Neuron (in vitro differentiated cells): ENCODE measurements at regions not wholly inside any gene's neighbourhood (a gene's known extent, or its start where the extent isn't known, plus 50 kb on each side); places are given as distances from the start of the nearest gene placed in this dataset.
A peak's percentile ranks its signal among the peaks of the same experiment; 100 is the strongest.
"Not testable (repeated sequence)": the region's sequence is repeated elsewhere in the genome, so short reads cannot be mapped to it uniquely, and the experiment has no call there.

ENCODE experiments used
- H2AFZ ChIP-seq: one replicate; pipeline ENCODE4 v1.6.1; 2013; ENCODE audit warnings: low read depth, mild to moderate bottlenecking, inconsistent platforms, low read length, moderate library complexity
- H3K27me3 ChIP-seq: one replicate; pipeline ENCODE4 v1.6.1; 2013; ENCODE audit warnings: low read length; ENCODE audit not compliant: insufficient read depth
- H3K36me3 ChIP-seq: one replicate; pipeline ENCODE4 v1.6.1; 2013; ENCODE audit warnings: low read length; ENCODE audit not compliant: insufficient read depth
- H3K4me1 ChIP-seq: one replicate; pipeline ENCODE4 v1.6.1; 2013; ENCODE audit warnings: low read length; ENCODE audit not compliant: insufficient read depth
- H3K4me3 ChIP-seq: 2 replicates; pipeline ENCODE4 v1.5.1; 2013; ENCODE audit warnings: mild to moderate bottlenecking, low read length, moderate library complexity
- H3K9me3 ChIP-seq: one replicate; pipeline ENCODE4 v1.6.1; 2013; ENCODE audit warnings: low read length

DNA sequence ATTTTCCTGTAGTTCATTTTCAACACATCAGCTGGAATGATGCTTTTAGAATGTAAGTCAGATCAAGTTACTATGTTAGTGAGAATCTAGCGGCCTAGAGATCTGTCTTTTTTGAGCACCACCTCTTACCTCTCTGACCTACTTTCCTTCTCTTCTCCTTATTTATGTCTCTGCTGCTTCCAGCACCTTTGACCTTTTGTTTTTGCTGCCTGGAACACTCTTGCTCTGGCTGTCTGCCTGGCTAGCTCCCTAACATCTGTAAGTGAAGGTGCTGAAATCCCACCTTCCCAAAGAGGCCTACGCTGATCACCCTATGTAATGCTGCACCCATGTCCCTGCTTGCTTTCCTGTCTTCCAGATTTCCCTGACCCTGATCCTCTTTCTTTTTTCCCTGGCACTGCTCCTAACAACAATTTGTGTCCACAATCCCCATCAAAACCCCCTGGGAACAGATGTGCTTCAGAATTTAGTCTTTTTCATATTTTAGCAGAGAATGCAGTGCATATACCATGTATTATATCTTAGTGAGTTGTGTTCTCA, 87.8 kb downstream of the RFPL4B start:
- H3K9me3 ChIP-seq = no peaks in the 10 kb centered on the region
- no peaks in the 10 kb centered on the region for H3K27me3 ChIP-seq
- peaks cover 31% of the 10 kb centered on the region for H3K4me1 ChIP-seq
- H3K36me3 ChIP-seq = no peaks in the 10 kb centered on the region
- H3K4me3 ChIP-seq = no peak overlapping the region
- no peak overlapping the region for H2AFZ ChIP-seq

DNA sequence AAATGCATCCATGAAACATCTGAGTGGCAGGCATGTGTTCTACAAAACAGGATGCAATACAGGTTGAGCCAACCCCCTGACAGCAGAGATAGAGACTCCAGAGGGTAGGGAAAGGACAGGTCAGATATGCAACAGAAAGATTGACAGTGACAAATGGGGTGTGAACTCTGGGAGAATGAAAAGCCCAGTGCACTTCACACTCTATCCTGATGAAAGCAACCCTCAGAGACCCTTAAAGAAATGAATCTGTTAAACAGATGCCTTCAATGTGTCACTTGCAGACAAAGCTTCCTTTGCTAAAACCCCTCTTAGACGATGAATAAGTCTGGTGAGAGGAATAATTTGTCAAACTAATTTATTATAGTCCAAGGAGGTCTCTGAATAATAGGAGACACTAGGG, 89.9 kb downstream of the RFPL4B start:
- no peaks in the 10 kb centered on the region for H3K36me3 ChIP-seq
- peak overlapping the region; percentile 59 for H2AFZ ChIP-seq
- H3K9me3 ChIP-seq = no peaks in the 10 kb centered on the region
- H3K4me1 ChIP-seq = peaks cover 31% of the 10 kb centered on the region
- H3K27me3 ChIP-seq = no peaks in the 10 kb centered on the region
- H3K4me3 ChIP-seq = no peak overlapping the region

DNA sequence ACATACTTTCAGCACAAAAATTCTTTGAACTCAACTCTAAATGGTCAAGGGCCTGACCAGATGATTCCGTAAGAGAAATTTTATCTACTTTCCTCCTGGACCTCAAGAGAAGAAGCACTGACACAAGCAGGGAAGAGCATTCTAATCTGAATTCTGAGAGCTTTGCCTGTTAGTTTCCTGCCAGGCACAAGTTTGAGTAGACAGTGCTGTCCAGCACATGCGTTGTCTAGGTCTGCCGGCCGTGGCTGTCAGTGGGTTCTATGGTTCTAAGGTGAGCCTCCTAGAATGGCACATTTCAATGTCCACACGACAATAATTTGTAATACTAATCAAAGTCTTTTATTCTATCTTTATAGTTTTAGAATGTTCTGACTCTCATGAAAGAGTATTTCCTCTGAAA, 91.9 kb downstream of the RFPL4B start:
- Histone ChIP-seq H2AFZ (no peak overlapping the region), H3K4me3 (no peak overlapping the region), H3K36me3 (no peaks in the 10 kb centered on the region), H3K4me1 (peaks cover 41% of the 10 kb centered on the region), H3K27me3 (no peaks in the 10 kb centered on the region), H3K9me3 (no peaks in the 10 kb centered on the region)

DNA sequence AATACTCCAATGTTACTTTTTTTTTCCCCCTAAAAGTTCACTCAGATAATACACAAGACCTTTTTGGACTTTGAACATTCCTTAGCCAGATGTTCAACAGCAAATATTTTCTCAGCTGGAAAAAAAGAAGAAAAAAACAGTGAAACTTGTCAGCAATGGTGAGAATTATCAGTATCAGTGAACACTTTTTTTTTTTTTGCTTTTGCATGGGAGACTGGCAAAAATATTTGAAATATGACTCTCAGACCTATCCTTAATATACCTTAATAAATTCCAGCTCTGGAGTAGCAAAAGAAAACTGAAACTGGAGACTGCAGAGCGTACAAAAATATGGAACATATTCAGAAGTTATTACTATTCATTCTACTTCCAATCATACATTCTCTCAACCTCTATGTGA, 92.3 kb downstream of the RFPL4B start:
- Histone ChIP-seq H3K4me1 (peaks cover 41% of the 10 kb centered on the region), H3K4me3 (no peak overlapping the region), H3K27me3 (no peaks in the 10 kb centered on the region)

DNA sequence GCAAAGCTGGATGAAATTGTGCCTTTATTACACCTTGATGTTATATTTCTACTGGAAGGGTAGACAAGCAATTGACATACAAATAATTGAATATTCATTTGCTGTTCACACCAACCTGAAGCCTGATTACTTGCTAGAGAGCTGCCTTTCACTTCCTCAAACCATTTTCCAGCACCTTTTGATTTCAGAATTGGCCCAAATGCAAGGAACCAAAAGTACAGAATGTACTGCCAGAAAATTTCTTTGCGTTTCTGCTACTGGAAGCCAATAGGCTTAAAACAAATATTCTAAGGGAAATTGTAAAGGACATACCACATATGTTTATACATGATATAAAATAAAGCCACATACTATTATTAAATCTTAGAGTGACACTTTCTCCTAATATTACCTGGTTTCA, 94.5 kb downstream of the RFPL4B start:
- Histone ChIP-seq H3K4me1 (peaks cover 34% of the 10 kb centered on the region), H3K4me3 (no peak overlapping the region), H3K9me3 (no peaks in the 10 kb centered on the region), H3K36me3 (no peaks in the 10 kb centered on the region), H3K27me3 (no peaks in the 10 kb centered on the region), H2AFZ (no peak overlapping the region)

More for the DNA sequence above, 92.3 kb downstream of the RFPL4B start:
- H2AFZ ChIP-seq = no peak overlapping the region
- no peaks in the 10 kb centered on the region for H3K9me3 ChIP-seq
- H3K36me3 ChIP-seq = no peaks in the 10 kb centered on the region

DNA sequence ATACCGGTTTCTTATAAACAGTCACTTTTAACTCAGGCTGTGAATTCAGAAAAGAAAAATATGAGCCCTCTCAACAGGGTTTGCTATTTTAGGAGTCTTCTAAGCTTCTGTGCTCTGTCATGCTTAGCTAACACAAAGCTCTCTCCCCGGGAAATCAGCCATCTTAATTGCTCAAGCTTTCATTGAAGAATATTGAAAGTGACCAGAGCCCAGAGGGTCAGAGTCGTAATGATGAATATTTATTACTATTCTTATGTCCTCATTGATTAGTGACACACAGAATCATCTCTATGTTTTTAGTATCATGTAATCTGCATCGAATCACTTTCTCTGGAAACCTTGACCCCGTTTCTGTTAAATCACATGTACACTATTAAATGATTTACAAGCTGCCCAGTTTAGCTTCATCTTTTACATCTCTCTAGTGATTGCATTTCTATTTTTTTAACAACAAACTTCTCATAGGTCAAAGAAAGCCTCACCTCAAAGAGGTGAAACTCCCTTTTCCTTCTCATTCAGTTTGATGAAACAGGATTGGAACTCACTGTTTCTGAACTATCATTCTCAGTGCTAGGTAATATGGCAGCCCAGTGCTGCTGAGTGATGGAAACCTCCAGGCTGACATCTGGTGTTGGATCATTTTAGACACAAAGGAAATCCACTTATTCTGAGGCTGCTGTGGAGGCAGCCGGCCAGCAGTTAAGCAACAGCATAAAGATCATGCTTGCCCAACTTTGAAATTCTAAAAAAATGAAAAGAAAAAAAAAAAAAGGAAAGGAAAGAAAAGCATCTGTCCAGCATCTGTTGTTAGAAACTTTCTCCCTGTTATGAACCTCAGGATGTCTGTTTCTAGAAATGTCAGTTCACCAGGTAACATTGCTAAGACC, 96.3 kb downstream of the RFPL4B start:
- no peak overlapping the region for H3K4me3 ChIP-seq
- H3K36me3 ChIP-seq = no peaks in the 10 kb centered on the region

DNA sequence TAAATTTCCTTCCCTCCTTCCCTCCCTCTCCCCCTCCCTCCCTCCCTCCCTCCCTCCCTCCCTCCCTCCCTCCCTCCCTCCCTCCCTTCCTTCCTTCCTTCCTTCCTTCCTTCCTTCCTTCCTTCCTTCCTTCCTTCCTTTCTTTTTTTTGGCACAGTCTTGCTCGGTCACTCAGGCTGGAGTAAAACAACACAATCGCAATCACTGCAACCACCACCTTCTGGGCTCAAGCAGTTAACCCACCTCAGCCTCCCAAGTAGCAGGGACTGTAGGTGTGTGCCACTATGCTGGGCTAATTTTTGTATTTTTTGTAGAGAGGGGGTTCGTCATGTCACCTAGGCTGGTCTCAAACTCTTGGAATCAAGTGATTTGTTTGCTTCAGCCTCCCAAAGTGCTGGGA, 101.7 kb downstream of the RFPL4B start:
- H3K27me3 ChIP-seq, H3K36me3 ChIP-seq, H3K4me1 ChIP-seq, H3K4me3 ChIP-seq, H2AFZ ChIP-seq, H3K9me3 ChIP-seq: not testable (repeated sequence)

More for the DNA sequence above, 96.3 kb downstream of the RFPL4B start:
- Histone ChIP-seq H3K27me3 (no peaks in the 10 kb centered on the region), H3K4me1 (peaks cover 16% of the 10 kb centered on the region), H3K9me3 (no peaks in the 10 kb centered on the region), H2AFZ (peak overlapping the region; percentile 87)

DNA sequence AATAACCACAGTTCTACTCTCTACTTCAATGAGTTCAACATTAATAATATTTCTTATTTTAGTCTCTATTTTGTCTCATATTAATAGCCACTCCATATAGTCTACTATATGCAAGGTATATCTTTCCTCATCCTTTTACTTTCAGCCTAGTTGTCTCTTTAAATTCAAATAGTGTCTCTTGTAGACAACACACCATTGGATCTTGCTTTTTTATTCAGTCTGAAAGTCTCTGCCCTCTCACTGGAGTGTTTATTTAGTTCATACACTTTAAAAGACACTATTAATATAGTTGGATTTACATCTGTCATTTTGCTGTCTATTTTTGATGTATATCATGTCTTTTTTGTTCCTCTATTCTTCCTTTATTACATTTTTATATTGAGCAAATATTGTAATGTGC, 103.5 kb downstream of the RFPL4B start:
- Histone ChIP-seq H3K4me1 (no peaks in the 10 kb centered on the region), H3K4me3 (no peak overlapping the region), H2AFZ (no peak overlapping the region), H3K9me3 (no peaks in the 10 kb centered on the region), H3K36me3 (no peaks in the 10 kb centered on the region), H3K27me3 (no peaks in the 10 kb centered on the region)

DNA sequence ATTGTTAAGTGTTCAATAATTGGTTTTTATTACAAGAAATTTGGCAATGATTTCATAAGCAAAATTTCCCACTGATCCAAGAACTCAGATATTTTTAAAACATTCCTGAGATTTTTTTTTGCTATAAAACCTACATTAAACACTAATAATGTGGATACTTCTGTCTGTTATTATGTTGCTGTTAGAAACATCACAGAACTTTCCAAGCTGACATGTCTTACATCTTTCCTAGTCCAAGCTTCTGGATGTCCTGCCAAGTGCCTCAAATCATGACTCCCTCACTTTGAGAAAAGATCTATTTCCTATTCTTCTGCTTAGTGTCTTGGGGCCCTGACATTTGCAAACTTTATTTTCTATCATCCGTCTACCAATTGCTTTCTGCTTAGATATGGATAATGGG, 110.8 kb downstream of the RFPL4B start:
- no peaks in the 10 kb centered on the region for H3K4me1 ChIP-seq
- H3K4me3 ChIP-seq = no peak overlapping the region
- H3K36me3 ChIP-seq = no peaks in the 10 kb centered on the region
- H3K27me3 ChIP-seq = no peaks in the 10 kb centered on the region
- H2AFZ ChIP-seq = no peak overlapping the region
- no peaks in the 10 kb centered on the region for H3K9me3 ChIP-seq

DNA sequence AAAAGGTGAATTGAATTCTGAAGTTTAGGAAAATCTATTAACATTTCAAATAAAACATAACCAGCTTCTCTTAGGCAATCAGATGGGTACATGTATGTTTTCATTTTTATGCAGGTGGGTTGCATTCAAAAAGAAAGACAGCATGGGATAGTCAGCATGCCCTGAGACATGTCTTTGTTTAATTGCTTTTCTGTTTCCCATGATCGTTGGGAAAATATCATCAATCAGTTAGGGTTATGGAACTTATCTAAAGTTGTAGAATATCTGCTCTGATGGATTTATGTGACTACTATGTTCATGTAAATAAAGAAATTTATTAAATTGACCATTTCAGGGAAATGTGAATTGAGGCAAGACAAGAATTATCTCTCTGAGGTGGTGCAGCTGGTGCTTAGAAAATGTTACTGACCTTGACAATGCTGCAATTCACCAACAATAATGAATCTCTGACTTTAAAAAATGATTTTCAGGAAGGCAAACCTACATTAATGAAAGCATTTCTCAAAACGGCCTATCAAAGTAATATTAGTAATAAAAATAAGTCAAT, 112.7 kb downstream of the RFPL4B start:
- no peak overlapping the region for H3K4me3 ChIP-seq
- no peak overlapping the region for H2AFZ ChIP-seq
- H3K36me3 ChIP-seq = no peaks in the 10 kb centered on the region
- no peaks in the 10 kb centered on the region for H3K9me3 ChIP-seq
- H3K27me3 ChIP-seq = no peaks in the 10 kb centered on the region
- H3K4me1 ChIP-seq = no peaks in the 10 kb centered on the region

DNA sequence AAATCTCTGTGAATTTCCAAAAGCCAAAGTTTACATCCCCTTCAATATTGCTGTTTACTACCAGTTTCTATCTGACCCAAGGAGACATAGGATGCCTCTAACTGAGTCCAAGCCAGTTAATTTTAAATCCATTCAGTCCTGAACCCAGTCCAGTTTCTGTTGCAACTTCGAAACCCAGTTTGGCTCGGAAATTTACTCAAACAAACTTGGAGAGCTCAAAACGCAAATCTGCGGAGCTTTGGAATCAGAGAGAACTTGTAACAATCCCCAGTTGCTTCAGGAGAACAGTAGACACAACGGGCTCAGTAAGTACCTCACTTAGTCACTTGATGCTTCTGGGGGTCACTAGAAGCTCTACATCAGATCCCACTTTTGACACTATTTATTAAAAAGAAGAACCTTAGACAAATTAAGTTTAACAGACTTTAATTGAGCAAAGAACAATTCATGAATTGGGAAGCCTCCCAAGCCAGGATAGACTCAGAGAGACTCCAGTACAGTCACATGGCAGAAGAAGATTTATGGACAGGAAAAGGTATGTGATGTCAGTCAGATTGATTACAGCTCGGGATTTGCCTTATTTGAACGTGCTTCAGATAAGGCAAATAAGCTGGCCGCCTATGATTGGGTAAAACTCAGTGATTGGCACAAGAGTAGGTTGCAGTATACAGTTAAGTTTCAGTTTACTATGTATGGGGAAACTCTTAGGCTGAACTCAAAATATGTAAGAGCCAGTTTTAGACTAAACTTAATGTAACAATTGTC, 118.0 kb downstream of the RFPL4B start:
- no peaks in the 10 kb centered on the region for H3K27me3 ChIP-seq
- H3K9me3 ChIP-seq = no peaks in the 10 kb centered on the region
- no peaks in the 10 kb centered on the region for H3K36me3 ChIP-seq

DNA sequence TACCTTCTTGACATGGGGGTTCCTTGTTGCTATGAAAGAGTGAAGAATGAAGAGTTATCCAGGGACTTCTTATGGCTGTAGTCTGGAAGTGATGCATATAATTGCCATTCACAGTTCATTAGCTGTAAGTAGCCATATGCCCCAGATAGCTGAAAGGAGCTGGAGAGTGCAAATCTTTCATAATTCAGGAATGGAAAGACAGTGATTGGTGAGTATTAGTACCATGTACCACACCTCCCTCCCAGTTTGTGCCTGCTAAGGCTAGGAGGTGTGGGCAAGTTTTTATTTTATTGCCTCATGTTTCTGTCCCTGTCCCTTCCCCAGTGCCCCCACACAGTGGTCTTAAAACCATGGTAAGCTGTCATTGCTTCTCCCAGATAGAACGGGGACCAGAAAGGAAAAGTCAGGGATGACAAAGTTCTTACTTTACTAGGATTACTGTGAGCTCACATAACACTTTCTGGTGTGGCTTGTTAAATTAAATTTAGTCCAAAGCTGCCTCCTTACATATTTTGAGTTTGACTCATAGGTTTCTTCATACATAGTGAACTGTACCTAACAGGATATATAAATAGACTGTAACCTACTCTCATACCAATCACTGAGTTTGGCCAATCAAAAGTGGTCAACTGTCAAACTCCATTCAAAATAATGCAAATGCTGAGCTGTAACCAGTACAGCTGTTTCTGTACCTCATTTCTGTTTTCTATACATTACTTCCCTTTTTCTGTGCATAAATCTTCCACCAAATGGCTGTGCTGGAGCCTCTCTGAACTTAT, 119.4 kb downstream of the RFPL4B start:
- Histone ChIP-seq H3K27me3 (no peaks in the 10 kb centered on the region), H3K9me3 (no peaks in the 10 kb centered on the region), H3K4me3 (no peak overlapping the region), H3K4me1 (peaks cover 1% of the 10 kb centered on the region), H2AFZ (no peak overlapping the region), H3K36me3 (no peaks in the 10 kb centered on the region)

More for the DNA sequence above, 118.0 kb downstream of the RFPL4B start:
- H2AFZ ChIP-seq = peak overlapping the region; percentile 36
- H3K4me3 ChIP-seq = no peak overlapping the region
- H3K4me1 ChIP-seq = peaks cover 1% of the 10 kb centered on the region
